Mesendoderm (in vitro differentiated cells): ENCODE measurements at regions not wholly inside any gene's neighbourhood (a gene's known extent, or its start where the extent isn't known, plus 50 kb on each side); places are given as distances from the start of the nearest gene placed in this dataset.

ENCODE experiments used
- DNase-seq: peaks from one replicate; pipeline ENCODE4 v3.0.0; 2013
- H2AK5ac ChIP-seq: 2 replicates; pipeline ENCODE4 v1.6.1; 2013; ENCODE audit warnings: low read length, inconsistent platforms
- H2BK120ac ChIP-seq: 2 replicates; pipeline ENCODE4 v1.6.1; 2013; ENCODE audit warnings: low read depth, mild to moderate bottlenecking, low read length, moderate library complexity, mixed read lengths
- H2BK15ac ChIP-seq: replicated peaks from 2 replicates; pipeline ENCODE4 v1.6.1; 2013; ENCODE audit warnings: low read depth, mild to moderate bottlenecking, moderate library complexity
- H2BK5ac ChIP-seq: 2 replicates; pipeline ENCODE4 v1.6.1; 2013; ENCODE audit warnings: low read length, inconsistent platforms
- H3K18ac ChIP-seq: 2 replicates; pipeline ENCODE4 v1.6.1; 2013; ENCODE audit warnings: mild to moderate bottlenecking, low read length, mixed read lengths
- H3K23ac ChIP-seq: one replicate; pipeline ENCODE4 v1.6.1; 2013; ENCODE audit warnings: low read length
- H3K27ac ChIP-seq: 2 replicates; pipeline ENCODE4 v1.5.1; 2013; ENCODE audit warnings: low read depth, mild to moderate bottlenecking, inconsistent platforms, low read length, moderate library complexity
- H3K27me3 ChIP-seq: 2 replicates; pipeline ENCODE4 v1.6.1; 2013; ENCODE audit warnings: low read length, control low read depth, mild to moderate bottlenecking, inconsistent platforms; ENCODE audit not compliant: insufficient read depth, poor library complexity
- H3K36me3 ChIP-seq: 2 replicates; pipeline ENCODE4 v1.6.1; 2013; ENCODE audit warnings: low read length, inconsistent platforms; ENCODE audit not compliant: control insufficient read depth, insufficient read depth
- H3K4ac ChIP-seq: one replicate; pipeline ENCODE4 v1.6.1; 2013; ENCODE audit warnings: low read depth, mild to moderate bottlenecking, low read length, moderate library complexity
- H3K4me1 ChIP-seq: 2 replicates; pipeline ENCODE4 v1.6.1; 2013; ENCODE audit warnings: low read depth, low read length, inconsistent platforms; ENCODE audit not compliant: control insufficient read depth
- H3K4me2 ChIP-seq: 2 replicates; pipeline ENCODE4 v1.6.1; 2013; ENCODE audit warnings: low read length
- H3K4me3 ChIP-seq: 2 replicates; pipeline ENCODE4 v1.5.1; 2013; ENCODE audit warnings: mild to moderate bottlenecking, low read length
- H3K56ac ChIP-seq: one replicate; pipeline ENCODE4 v1.6.1; 2013; ENCODE audit warnings: low read length
- H3K79me1 ChIP-seq: 2 replicates; pipeline ENCODE4 v1.6.1; 2013; ENCODE audit warnings: low read length, inconsistent platforms
- H3K79me2 ChIP-seq: 2 replicates; pipeline ENCODE4 v1.6.1; 2013; ENCODE audit warnings: mild to moderate bottlenecking, low read length; ENCODE audit not compliant: control insufficient read depth, insufficient read depth
- H3K9ac ChIP-seq: 2 replicates; pipeline ENCODE4 v1.6.1; 2013; ENCODE audit warnings: low read length, inconsistent platforms
- H4K5ac ChIP-seq: one replicate; pipeline ENCODE4 v1.6.1; 2013; ENCODE audit warnings: low read length
- H4K8ac ChIP-seq: one replicate; pipeline ENCODE4 v1.6.1; 2013; ENCODE audit warnings: low read depth, mild to moderate bottlenecking, control low read depth, low read length, moderate library complexity
- WGBS: extraction: QIAGEN DNeasy Blood & Tissue Kit; methylation state at CpG from one replicate; pipeline ENCODE4 v1.1.7; 2013; ENCODE audit warnings: low lambda C conversion rate, missing lambda C conversion rate; ENCODE audit not compliant: insufficient coverage; ENCODE audit errors: extremely low coverage; 5-methylcytosine and 5-hydroxymethylcytosine counted together

DNA sequence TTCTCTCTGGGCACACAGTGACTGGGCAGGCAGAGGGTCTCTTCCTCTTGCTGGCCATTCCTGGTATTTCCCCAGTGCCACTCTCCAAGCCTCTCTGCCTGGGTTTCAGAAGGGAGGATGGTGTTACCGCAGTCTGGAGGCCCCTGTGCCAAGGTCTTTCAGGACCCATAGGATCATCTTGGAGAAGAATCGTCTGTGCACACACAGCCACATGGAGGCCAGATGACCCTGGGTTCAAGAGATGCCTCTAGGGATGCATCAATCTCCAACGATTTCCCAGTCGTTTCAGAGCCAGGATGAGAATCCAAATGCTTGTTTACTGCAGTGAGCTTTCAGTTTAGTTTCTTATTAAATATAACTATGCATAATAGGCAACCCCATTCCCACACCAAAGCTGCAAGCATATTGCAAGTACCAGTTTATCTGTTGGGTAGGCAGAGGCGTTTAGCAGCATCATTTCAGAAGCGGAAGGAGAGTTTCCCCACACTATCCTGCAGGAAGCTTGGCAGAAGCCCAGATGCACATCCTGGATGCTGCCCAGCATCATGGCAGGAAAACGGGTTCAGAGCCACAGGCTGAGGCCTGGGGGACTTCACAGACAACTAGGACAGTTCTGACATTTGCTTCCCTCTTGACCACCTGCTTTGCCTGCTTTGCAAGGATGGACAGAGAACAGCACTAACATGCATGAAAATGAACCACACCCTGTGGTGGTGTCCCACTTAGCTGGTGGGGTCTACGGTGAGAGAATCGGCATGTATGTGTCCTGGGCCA, 134.7 kb upstream of the FAM20C start:
- WGBS, result no CpG with 5 or more reads among the region's 9 CpGs
- H3K4me1 ChIP-seq, result no peaks in the 10 kb centered on the region
- H3K4ac ChIP-seq, result no peak overlapping the region
- no peak overlapping the region for H2BK5ac ChIP-seq
- H4K5ac ChIP-seq, result no peak overlapping the region
- H3K27me3 ChIP-seq, result no peaks in the 10 kb centered on the region
- H3K79me1 ChIP-seq, result no peaks in the 10 kb centered on the region
- no peak overlapping the region for H4K8ac ChIP-seq
- H3K4me3 ChIP-seq, result no peak overlapping the region
- H2AK5ac ChIP-seq, result no peak overlapping the region
- no peak overlapping the region for H3K18ac ChIP-seq
- no peak overlapping the region for H3K9ac ChIP-seq
- no peak overlapping the region for H3K27ac ChIP-seq
- no peak overlapping the region for H3K56ac ChIP-seq
- H2BK15ac ChIP-seq, result no peak overlapping the region
- H3K79me2 ChIP-seq, result no peaks in the 10 kb centered on the region
- no peak overlapping the region for H3K4me2 ChIP-seq
- H3K36me3 ChIP-seq, result no peaks in the 10 kb centered on the region
- no peak overlapping the region for H2BK120ac ChIP-seq
- DNase-seq, result no peak
- no peak overlapping the region for H3K23ac ChIP-seq

DNA sequence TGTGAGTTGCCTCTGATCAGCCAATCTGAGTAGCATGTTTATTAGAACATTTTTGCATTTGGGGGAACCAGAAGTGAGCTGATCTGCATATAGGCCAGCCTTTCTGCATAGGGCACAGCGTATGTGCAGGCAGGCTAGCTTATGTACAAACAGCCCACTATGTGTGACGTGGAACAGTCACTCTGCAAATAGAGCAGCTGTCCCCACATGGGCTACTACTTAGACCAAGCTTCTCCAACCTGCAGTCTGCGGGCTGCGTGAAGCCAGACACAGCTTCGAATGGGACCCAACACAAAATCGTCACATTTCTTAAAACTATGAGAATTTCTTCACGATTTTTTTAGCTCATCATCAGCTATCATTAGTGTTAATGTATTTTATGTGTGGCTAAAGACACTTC, 134.1 kb upstream of the FAM20C start:
- no peak overlapping the region for H3K9ac ChIP-seq
- no CpG with 5 or more reads among the region's 7 CpGs for WGBS
- no peak overlapping the region for H2BK120ac ChIP-seq
- no peak overlapping the region for H4K8ac ChIP-seq
- H4K5ac ChIP-seq, result no peak overlapping the region
- no peak overlapping the region for H3K18ac ChIP-seq
- no peak overlapping the region for H3K4me3 ChIP-seq
- no peaks in the 10 kb centered on the region for H3K4me1 ChIP-seq
- no peak overlapping the region for H3K27ac ChIP-seq
- no peak overlapping the region for H3K23ac ChIP-seq
- no peaks in the 10 kb centered on the region for H3K36me3 ChIP-seq
- no peak overlapping the region for H3K56ac ChIP-seq
- no peak overlapping the region for H2BK5ac ChIP-seq
- no peaks in the 10 kb centered on the region for H3K27me3 ChIP-seq
- H3K79me2 ChIP-seq, result no peaks in the 10 kb centered on the region
- H2BK15ac ChIP-seq, result no peak overlapping the region
- H2AK5ac ChIP-seq, result no peak overlapping the region
- DNase-seq, result no peak
- H3K79me1 ChIP-seq, result no peaks in the 10 kb centered on the region
- H3K4me2 ChIP-seq, result no peak overlapping the region
- H3K4ac ChIP-seq, result no peak overlapping the region

DNA sequence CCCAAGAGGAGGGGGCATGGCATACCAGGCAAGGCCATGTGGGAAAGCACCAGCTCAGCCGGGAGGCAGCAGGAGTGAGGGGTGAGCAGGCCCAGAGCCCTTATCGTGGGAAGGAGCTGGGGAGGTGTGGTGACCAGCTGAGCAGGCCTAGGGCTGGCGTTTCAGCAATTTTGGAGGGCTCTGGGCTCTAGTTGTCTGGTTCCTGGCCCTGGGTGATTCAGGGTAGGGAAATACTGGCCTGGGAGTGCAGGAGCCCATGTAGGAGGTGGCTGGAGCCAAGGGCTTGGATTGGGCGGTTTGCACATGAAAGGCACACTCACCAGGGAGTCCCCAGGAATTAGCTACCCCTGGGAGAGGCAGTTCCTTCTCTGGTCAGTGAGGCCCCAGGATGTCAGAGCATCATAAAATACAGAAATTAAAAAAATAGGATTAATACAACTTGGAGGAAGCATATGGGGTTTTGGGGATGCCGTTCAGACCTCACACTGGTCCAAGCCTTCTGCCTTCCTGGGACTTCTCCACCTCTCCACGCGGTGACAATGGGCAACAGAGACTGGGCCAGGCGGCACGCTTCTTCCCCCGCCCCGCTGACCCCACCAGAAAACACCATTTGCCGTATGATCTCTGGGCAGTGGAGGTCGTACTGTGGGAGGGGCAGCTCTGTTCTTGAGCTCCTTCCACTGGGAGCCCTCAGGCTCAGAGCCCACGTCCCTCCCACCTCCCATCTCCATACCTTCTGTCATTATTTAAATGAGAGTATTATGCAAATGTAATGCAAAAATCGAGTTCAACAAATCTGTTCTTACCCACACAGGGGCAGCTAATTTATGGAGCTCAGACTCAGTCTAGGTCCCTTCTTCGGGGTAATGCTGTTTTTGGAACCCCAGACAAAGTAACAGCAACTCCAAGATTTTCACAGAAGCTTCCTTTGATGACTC, 133.0 kb upstream of the FAM20C start:
- DNase-seq, result peak; percentile 40
- H3K79me2 ChIP-seq, result no peaks in the 10 kb centered on the region
- no peak overlapping the region for H3K4ac ChIP-seq
- H3K9ac ChIP-seq, result no peak overlapping the region
- no peak overlapping the region for H3K18ac ChIP-seq
- H2BK5ac ChIP-seq, result no peak overlapping the region
- no peaks in the 10 kb centered on the region for H3K36me3 ChIP-seq
- H3K56ac ChIP-seq, result no peak overlapping the region
- H4K8ac ChIP-seq, result no peak overlapping the region
- no peak overlapping the region for H2BK15ac ChIP-seq
- WGBS, result no CpG with 5 or more reads among the region's 16 CpGs
- no peak overlapping the region for H2AK5ac ChIP-seq
- H4K5ac ChIP-seq, result no peak overlapping the region
- no peak overlapping the region for H3K4me3 ChIP-seq
- H3K4me2 ChIP-seq, result no peak overlapping the region
- no peak overlapping the region for H3K27ac ChIP-seq
- no peak overlapping the region for H2BK120ac ChIP-seq
- H3K23ac ChIP-seq, result no peak overlapping the region
- no peaks in the 10 kb centered on the region for H3K27me3 ChIP-seq
- H3K79me1 ChIP-seq, result no peaks in the 10 kb centered on the region
- H3K4me1 ChIP-seq, result no peaks in the 10 kb centered on the region

DNA sequence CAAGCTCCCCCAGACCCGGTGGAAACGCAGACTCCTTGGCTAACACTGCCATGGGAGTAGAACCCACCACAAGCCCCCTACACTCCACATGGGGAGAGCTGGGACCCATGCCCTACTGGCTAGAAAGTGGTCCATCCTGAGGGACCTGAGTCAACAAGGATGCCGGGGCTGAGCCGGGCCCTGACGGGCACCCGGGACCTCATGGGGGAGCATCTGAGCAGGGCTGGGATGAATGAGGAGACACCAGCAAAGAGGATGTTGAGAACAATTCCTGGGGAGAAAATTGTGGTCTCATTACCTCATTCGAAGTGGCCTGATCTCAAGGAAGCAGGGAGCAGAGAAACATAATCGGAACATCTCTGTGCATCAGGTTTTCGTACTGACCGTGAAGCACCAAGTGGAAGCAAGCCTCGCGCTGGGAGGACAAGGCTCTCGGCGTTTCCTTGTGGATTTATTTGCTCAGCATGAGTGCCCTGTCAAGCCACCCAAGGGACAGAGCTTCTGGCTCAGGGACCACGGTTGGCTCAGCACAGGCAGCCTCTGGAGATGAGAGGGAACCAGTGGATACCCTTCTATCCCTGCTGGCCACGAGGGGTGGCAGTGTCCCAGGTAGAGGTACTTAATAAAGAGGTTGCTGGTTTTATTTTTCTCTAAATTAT, 132.2 kb upstream of the FAM20C start:
- no peaks in the 10 kb centered on the region for H3K79me1 ChIP-seq
- H3K23ac ChIP-seq, result no peak overlapping the region
- WGBS, result no CpG with 5 or more reads among the region's 16 CpGs

DNA sequence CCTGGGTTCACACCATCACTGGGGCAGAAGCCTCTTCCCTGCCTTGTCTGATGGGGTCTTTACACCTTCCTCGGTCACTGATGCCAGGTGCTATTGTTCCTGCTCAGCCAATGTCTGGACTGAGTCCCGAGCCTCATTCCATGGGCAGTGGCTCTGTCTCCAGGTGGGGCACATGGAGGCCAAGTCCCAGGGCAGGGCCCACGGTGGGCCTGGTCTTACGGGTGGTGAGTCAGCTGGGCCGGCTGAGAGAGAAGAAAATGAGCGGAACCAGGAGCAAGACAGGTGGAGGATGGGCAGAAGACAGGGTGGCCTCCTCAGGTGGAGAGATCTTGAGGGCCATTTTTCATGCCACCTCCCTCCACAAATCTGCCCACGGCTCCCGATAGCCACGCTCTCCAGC, 131.7 kb upstream of the FAM20C start:
- Histone ChIP-seq H3K36me3 (no peaks in the 10 kb centered on the region), H2BK120ac (no peak overlapping the region), H4K5ac (no peak overlapping the region), H3K4ac (no peak overlapping the region), H2BK5ac (no peak overlapping the region), H2AK5ac (no peak overlapping the region), H3K79me2 (no peaks in the 10 kb centered on the region), H3K27ac (no peak overlapping the region), H3K27me3 (no peaks in the 10 kb centered on the region), H3K4me1 (no peaks in the 10 kb centered on the region), H3K23ac (no peak overlapping the region), H3K4me2 (no peak overlapping the region), H3K4me3 (no peak overlapping the region), H3K9ac (no peak overlapping the region), H3K56ac (no peak overlapping the region), H3K79me1 (no peaks in the 10 kb centered on the region), H4K8ac (no peak overlapping the region), H2BK15ac (no peak overlapping the region), H3K18ac (no peak overlapping the region)
- WGBS, result no CpG with 5 or more reads among the region's 9 CpGs
- no peak for DNase-seq

More for the DNA sequence above, 132.2 kb upstream of the FAM20C start:
- no peak overlapping the region for H3K9ac ChIP-seq
- no peaks in the 10 kb centered on the region for H3K27me3 ChIP-seq
- H2AK5ac ChIP-seq, result no peak overlapping the region
- no peaks in the 10 kb centered on the region for H3K79me2 ChIP-seq
- H3K4me1 ChIP-seq, result no peaks in the 10 kb centered on the region
- no peak overlapping the region for H4K5ac ChIP-seq
- no peak overlapping the region for H2BK120ac ChIP-seq
- H3K36me3 ChIP-seq, result no peaks in the 10 kb centered on the region
- no peak overlapping the region for H3K4me3 ChIP-seq
- no peak overlapping the region for H3K4ac ChIP-seq
- no peak overlapping the region for H3K27ac ChIP-seq
- H2BK15ac ChIP-seq, result no peak overlapping the region
- H3K56ac ChIP-seq, result no peak overlapping the region
- no peak overlapping the region for H3K4me2 ChIP-seq
- no peak overlapping the region for H2BK5ac ChIP-seq
- no peak overlapping the region for H3K18ac ChIP-seq
- H4K8ac ChIP-seq, result no peak overlapping the region
- no peak for DNase-seq
